A549 (cell line): ENCODE measurements at regions not wholly inside any gene's neighbourhood (a gene's known extent, or its start where the extent isn't known, plus 50 kb on each side); places are given as distances from the start of the nearest gene placed in this dataset.

Source experiments
- EHF ChIP-seq: fragments of 250-450 bp; sonication (Bioruptor Pico); IDR thresholded peaks from 2 replicates; pipeline ENCODE4 v1.5.0; 2020; ENCODE audit warnings: mild to moderate bottlenecking
- ESRRA ChIP-seq: fragments of 150-350 bp; IDR thresholded peaks from 2 replicates; pipeline ENCODE4 v1.6.1; 2014; ENCODE audit warnings: mild to moderate bottlenecking, low read length, borderline replicate concordance
- HOXA7 ChIP-seq: fragments of 250-450 bp; sonication (Bioruptor Pico); IDR thresholded peaks from 2 replicates; pipeline ENCODE4 v1.5.0; 2020; ENCODE audit warnings: mild to moderate bottlenecking, moderate library complexity
- JUN ChIP-seq, 2 experiments: fragments of >200 bp; sonication (Bioruptor Twin); formaldehyde crosslinking; IDR thresholded peaks; 2 replicates in 1 of 2; 3 replicates in 1 of 2; pipeline ENCODE4 v1.6.1; 2016 to 2017
- POLR2A ChIP-seq: IDR thresholded peaks from 2 replicates; pipeline ENCODE4 v1.6.1; 2012; ENCODE audit warnings: mild to moderate bottlenecking, low read length
- RAD21 ChIP-seq, 2 experiments: fragments of >200 bp in 1 of 2; sonication (Bioruptor Twin) in 1 of 2; formaldehyde crosslinking in 1 of 2; IDR thresholded peaks in 1 of 2; conservative IDR thresholded peaks in 1 of 2; 2 replicates in 1 of 2; 3 replicates in 1 of 2; pipeline ENCODE4 v1.6.1; 2012 to 2018; ENCODE audit warnings: inconsistent platforms in 1 of 2
- ZFP36 ChIP-seq: fragments of 450-650 bp; IDR thresholded peaks from 2 replicates; pipeline ENCODE4 v1.6.1; 2014; ENCODE audit warnings: borderline replicate concordance; ENCODE audit not compliant: partially characterized antibody
- TF ChIP-seq, protein P1 (sequence below): fragments of >200 bp; sonication (Bioruptor Twin); formaldehyde crosslinking; IDR thresholded peaks from 3 replicates; pipeline ENCODE4 v1.5.1; 2016

DNA sequence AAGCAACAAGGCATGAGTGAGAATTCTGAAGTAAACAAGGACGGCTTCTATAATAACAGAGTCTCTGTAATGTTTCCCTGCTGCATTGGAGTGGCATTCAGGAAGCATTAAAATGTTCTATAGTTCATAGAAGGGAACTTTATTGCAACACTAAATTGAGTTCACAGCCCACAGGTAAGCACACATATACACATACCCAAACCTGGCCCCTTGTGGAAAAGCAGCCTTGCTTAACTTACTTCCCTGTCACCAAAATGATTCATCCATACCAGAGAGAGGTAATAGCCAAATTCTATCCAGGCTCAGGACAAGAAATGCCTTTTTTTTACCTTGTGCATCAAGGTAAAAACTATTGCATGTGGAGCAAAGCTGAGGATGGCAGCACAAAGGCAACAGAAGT lies 241.4 kb downstream of the HHIPL2 start:
- no peak for TF ChIP-seq ZFP36
- no peak for TF ChIP-seq ESRRA
- TF ChIP-seq, protein P1, sequence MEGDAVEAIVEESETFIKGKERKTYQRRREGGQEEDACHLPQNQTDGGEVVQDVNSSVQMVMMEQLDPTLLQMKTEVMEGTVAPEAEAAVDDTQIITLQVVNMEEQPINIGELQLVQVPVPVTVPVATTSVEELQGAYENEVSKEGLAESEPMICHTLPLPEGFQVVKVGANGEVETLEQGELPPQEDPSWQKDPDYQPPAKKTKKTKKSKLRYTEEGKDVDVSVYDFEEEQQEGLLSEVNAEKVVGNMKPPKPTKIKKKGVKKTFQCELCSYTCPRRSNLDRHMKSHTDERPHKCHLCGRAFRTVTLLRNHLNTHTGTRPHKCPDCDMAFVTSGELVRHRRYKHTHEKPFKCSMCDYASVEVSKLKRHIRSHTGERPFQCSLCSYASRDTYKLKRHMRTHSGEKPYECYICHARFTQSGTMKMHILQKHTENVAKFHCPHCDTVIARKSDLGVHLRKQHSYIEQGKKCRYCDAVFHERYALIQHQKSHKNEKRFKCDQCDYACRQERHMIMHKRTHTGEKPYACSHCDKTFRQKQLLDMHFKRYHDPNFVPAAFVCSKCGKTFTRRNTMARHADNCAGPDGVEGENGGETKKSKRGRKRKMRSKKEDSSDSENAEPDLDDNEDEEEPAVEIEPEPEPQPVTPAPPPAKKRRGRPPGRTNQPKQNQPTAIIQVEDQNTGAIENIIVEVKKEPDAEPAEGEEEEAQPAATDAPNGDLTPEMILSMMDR: no peak
- no peak for TF ChIP-seq POLR2A
- TF ChIP-seq RAD21 (conservative IDR thresholded peaks at IDR 0.05 in 1 of 2, IDR thresholded peaks at IDR 0.05 in 1 of 2): no peak
- no peak for TF ChIP-seq JUN (IDR thresholded peaks at IDR 0.05)
- TF ChIP-seq EHF (CRISPR knock-in tag): no peak
- TF ChIP-seq HOXA7 (CRISPR knock-in tag): no peak
